GM18867 (cell line): ENCODE measurements at regions not wholly inside any gene's neighbourhood (a gene's known extent, or its start where the extent isn't known, plus 50 kb on each side); places are given as distances from the start of the nearest gene placed in this dataset.

Experiments
- ATAC-seq: cut with Tn5 transposase; IDR thresholded peaks from one replicate; pipeline ENCODE4 v1.9.1; 2021; ENCODE audit warnings: mild to moderate bottlenecking, moderate library complexity; ENCODE audit not compliant: unreplicated experiment

DNA sequence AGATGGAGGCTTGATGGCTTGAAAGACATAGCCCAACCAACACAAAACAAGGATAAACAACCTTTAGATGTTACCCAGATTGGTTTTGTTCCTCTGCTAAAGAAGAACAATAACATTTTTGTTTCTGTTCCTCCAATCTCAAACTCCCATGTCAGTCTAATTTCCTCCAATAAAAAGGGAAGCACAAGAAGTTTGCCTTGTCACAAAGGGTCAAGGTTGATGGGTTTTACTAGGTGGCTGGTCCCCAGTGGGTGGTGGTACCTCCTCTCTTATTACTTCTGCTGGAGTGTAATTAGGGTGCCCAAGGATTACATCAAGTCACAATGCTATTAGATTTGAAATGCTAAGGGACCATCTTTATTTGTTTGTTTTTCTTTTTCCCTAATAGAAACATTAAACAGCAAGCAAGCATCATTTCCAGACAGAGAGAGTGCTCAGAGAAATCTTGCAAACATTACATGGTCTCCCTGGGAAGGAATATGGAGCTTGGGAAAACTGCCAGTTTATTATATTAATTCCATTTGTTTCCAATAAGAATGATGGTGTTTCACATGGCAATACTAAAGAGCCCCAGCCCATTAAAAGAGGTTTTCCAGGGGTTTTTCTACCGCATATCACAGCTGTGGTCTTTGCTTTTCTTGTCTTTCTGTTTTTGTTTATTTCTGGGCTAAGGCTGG, 78.3 kb upstream of the AOAH start:
- no peak for ATAC-seq

DNA sequence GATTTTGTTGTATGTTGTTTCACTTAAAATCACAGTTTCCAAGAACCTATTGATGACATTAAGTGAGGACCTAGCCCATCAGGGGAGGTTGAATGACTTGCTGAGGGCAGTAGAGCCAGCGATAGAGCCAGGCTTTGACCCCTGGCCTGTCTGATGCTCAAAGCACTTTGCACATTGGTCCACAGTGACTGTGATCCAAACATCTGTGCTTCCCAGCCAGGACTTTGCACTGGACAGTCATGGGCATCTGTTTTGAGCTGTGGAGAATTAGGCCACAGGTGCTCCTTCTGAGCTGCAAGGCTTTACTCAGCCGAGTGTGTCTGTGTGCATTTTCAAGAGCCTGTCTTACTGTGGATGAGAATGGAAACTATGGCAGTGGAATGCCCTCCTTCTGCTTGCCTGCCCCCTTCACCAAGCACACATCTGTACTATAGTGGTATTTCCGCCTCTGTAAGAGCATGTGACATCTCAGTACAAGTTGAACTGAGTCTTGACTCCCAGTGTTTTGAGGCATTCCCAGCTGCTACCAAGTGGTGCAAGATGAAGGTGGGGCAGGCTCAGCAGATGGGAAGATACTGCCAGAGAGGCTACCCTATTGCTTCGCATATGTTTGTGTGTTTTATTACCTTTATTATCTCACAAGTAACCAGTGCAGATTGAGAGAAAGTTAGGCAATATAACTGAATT, 72.7 kb upstream of the AOAH start:
- ATAC-seq = no peak

DNA sequence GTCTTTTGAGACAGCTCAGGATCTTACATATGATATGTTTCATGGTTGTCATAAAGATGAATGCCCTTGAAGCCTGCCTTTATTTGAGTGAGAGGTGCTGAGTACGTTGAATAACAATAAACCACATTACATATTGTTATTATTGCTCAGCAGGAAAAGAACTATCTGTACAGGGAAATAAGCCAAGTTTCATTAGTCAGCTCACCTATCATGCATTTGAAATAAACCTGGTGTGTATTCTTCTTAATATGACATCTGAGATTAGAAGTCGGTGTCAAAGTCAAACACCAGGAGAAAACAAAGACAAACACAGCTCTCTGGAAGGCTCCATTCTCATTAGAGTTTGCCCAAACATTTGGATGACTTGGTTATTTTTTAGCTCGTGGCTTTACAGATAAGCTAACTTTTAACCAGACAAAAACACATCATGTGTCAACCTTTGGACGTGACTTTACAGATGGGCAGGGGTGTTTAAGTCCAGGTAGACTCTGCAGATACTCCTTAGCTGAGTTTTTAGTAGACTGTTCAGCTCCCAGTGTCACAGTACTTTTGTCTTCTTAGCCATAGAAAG, 71.2 kb upstream of the AOAH start:
- no peak for ATAC-seq

DNA sequence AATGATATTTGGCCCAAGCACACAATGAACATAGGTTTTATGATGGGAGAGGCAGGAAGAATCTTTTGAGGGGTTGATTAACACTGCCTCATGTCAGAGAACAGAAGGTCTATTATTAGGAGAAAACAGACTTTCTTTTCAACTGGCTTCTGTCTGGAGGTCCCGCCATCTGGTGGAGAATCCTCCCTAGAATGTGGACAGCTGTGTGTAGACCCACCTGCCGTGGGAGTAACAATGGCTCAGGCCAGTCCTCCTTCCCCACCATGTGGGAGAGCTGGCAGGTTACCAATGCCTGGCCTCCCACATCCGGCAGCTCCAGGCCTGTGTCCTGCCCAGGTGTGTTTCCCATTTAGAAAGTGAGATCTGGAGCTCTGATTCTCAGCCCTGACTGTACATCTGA, 70.4 kb upstream of the AOAH start:
- ATAC-seq = no peak

DNA sequence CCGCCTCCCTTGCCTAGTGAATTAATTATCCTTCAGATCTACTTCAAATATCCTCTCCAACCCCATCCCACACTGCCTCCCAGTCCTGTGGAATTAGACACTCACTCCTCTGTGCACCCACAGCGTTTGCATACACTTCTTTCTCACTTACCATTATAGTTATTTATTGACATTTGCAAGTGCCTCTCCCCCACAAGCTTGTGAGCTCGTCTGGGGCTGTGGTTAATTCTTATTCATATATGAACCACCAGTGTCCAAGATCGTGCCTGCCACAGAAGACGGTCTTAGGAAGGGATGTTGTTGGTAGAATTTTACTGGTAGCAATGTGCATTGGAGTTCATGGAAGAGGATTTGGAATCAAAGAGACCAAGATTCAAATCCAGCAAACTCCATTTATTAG, 68.1 kb upstream of the AOAH start:
- no peak for ATAC-seq

DNA sequence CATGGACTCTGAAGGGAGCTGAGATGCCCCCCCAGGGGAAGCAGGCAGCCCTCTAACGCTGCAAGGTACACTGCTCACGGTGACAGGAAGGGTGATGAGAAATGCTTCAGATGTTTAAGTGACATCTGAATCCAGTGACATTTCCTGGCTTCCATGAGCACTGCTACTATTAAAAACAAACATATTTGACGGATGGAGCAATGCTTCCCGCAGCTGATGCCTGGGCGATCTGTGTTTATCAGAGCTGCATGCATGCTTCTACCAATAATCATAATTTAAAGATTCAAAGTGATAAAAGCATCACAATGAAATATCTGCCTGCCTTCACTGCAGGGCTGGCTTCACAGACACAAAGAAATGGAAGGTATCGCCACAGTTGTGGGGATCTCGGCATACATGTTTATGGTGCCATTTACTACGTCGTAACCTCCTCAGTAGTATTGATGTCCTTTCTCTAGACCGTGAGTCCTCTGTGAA, 66.1 kb upstream of the AOAH start:
- no peak for ATAC-seq

DNA sequence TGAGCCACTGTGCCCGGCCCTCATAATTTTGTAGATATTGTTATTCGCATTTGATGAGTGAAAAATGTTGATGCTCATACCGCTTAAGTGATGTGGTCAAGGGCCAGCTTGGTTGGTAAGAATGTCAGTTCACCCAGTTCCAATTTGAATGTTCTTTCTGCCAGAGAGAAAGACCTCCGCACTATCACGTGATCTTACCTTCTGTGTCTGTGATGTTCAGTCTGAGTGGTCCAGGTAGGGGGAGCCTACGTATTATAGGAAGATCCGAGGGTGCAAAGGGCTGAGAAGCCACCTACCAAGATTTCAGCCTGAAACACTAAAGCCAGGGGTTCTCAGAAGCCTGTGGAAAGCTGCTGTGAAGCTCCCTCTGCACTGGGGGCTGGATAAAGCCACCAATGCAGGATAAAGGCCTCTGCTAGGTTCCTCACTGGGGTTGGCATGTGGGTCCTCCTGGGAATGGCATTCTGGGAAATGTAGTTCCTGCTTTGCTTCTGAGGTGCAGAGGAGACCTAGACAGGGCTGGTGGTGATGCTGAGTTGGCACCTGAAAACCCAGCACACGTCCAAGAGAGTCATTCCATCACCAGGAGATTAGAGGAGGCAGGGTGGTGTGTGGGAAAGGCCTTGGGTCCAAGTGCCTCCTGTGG, 64.7 kb upstream of the AOAH start:
- no peak for ATAC-seq

DNA sequence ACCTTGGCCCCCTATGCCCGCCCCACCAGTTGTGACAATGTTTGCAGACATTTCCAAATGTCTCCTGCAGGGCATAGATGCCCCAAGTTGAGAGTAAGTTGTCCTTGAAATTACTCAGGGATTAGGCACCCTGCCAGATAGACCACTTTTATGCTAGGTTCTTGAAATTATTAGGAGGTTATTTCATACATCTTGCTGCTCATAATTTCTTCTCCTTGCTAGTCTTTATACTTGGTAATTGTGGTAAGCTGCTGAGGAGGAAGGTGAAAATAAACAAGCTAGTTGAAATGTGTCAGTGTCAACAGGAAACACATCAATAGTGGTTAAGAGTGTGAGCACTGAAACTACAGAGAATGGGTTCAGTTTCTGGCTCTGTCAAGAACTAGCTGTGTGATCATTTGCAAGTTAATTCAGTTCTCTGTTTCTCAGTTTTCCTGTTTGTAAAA, 63.7 kb upstream of the AOAH start:
- peak; percentile 77 for ATAC-seq

DNA sequence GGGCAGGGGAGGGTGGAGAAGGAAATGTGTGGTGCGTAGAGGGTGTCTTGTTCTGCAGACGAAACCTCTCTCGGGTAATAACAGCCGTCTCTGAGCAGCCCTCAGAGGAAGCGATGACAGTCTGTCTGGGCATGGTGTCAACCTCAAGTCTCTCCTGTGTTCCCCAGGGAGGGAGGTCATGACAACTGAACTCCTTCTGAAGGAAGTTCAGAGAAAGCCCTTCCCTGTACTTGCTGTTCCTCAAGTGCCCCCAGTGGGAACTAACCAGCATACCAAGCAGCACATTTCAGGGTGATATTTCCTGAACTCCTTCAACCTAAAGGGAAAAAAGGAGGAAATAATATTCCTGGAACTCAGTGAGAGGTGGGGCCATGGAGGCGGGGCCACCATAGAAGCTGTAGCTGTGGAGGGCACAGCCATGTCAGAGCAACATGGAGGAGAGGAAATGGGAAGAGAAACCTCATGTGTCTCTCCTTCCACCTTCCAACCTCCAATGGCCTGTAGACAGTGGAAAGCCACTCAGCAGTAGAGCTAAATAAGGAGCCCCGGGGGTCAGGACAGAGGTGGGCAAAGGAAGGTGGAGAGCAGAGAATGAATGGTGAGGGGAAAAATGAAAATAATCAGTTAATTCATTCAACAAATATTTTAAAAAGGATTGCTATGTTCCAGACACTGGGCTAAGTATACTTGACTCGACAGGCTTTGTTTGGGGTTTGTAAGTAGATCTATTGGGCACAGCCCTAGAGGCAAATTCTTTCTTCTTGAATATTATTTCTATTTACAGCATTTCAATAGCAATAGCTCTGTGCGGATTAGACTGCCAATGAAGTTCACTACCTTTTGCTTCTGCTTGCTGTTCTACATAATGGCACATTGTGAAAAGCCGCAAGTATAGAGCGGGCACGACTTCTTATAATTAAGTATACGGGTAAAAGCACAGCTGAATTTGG, 61.0 kb upstream of the AOAH start:
- ATAC-seq = peak; percentile 95

DNA sequence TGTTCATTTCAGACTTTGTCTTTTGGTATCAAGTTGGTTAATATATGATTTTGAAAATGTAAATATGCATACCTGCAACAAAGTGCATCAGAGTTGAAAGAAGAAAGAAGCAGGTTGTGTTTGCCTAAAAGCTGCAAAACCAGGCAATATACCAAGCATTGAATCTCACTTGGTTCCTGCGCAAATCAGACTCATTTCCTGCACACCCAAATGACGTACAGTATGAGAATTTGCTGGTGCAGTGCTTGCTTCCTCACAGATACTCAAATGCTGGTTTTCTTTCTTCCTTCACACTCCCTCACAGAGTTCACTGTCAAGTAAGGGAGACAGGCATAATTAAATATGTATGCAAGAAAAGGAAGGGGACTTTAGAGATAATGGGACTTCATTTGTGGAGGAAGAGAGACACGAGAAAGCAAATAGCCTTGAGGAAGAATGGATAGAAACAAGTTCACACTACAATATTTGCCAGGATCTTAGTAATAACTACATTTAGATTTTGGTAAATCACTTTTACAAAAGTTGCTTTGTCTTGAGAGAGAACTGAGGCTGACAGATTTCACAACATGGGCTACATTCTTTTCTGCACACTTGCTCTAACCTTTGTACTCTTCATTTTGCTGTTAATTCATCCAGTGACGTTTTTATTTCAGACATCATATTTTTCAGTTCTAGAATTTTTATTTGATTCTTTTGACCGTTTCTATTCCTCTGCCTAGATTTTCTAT, 56.9 kb upstream of the AOAH start:
- no peak for ATAC-seq

DNA sequence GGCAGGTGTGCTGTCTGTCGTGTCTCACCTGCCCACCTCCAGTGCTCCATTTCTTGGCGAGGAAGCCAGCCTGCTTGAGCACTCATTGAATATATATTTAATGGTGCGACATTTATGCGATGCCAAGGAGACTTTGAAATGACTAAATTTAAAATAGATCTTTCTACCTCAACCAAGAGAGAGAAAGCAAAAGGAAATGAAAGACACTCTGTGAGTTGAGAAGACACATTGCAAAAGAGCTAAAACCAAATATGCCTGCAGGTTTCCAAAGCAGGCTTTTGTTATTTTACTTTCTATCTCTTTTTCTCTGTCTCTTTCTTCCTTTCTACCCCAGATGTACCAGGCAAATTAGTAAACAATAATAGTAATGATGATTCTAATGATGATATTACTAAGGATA, 53.6 kb upstream of the AOAH start:
- no peak for ATAC-seq

DNA sequence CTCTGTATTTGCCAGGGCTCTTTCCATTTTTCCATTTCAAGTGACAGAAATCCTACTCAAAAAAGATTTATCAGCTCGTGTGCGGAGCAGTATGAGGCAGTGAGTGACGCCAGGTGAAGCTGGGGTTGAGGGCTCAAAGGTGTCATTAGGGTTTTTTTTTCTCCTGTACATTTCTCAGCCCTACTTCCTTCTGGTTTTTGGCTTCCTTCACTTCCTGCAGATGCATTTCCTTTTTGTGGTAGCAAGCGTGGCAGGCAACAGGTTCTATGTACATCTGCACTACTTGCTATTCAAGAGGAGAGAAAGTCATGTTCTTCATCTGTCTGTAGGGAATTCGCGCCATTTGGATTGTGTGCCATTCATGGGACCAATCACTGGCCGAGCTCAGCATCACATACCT, 52.8 kb upstream of the AOAH start:
- no peak for ATAC-seq

DNA sequence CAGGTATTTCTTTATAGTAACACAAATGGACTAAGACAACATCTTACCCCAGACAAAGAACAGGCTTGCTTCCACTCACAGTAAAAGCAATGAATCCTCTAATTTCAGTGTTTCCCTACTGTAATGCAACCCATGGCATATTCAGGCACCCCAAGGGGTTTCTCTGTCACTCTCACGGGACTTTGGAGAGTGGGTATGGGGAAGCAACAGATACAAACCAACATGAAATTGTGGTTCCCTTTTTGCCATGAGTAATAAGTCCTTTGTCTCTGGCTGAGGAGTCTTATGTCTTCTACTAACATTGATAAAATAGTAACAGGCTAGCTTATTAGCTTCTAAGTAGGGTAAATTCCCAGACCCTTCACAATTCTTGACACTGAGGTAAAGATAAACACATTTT, 51.4 kb upstream of the AOAH start:
- no peak for ATAC-seq

DNA sequence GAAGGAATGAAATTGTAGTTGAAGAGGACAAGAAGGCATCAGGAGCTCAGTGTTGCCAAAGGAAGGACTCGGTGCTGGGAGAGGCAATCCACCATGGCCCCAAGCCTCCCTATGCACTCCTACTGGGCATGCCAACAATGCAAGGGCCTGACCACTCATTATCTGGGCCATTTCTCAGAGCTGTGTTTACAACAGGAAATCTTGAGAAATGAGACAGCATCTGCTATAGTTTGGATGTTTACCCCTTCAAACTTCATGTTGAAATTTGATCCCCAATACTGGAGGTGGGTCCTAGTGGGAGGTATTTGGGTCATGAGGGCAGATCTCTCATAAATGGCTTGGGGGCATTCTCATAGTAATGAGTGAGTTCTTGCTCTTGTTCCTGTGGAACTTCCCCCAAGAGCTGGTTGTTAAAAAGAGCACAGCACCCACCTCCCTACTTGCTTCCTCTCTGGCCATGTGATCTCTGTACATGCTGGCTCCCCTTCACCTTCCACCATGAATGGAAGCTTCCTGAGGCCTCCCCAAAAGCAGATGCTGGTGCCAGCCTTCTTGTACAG, 50.8 kb upstream of the AOAH start:
- no peak for ATAC-seq
